WTC11 (cell line): ENCODE measurements at regions not wholly inside any gene's neighbourhood (a gene's known extent, or its start where the extent isn't known, plus 50 kb on each side); places are given as distances from the start of the nearest gene placed in this dataset.
"Not testable (repeated sequence)": the region's sequence is repeated elsewhere in the genome, so short reads cannot be mapped to it uniquely, and the experiment has no call there.

Experiments used
- ATAC-seq: fragments of 200-7000 bp; cut with Tn5 transposase; 2 replicates; pipeline ENCODE4 v1.10.0; 2021; ENCODE audit warnings: mild to moderate bottlenecking, moderate library complexity
- CTCF ChIA-PET: fragments of 300-600 bp; sonication (Branson Sonifier 250); formaldehyde crosslinking; loops from one replicate; lab custom pipeline; 2021; ENCODE audit warnings: antibody characterized with exemption; lab: Charles Lee
- POLR2A ChIA-PET: fragments of 350-600 bp; sonication (Branson Sonifier 250); formaldehyde crosslinking; loops from one replicate; lab custom pipeline; 2021; ENCODE audit warnings: antibody characterized with exemption; lab: Charles Lee
- DNase-seq: peaks from one replicate; pipeline ENCODE4 v3.0.0; 2021; ENCODE audit warnings: low spot score
- H3K27ac Mint-ChIP-seq: 2 replicates; pipeline ENCODE4 v1.8.0; 2021; ENCODE audit warnings: mixed read lengths
- H3K27me3 Mint-ChIP-seq: 2 replicates; pipeline ENCODE4 v1.8.0; 2021; ENCODE audit warnings: low read depth, mild to moderate bottlenecking, moderate library complexity, mixed read lengths
- H3K36me3 Mint-ChIP-seq: 2 replicates; pipeline ENCODE4 v1.8.0; 2021; ENCODE audit warnings: mixed read lengths
- H3K4me1 Mint-ChIP-seq: 2 replicates; pipeline ENCODE4 v1.8.0; 2022; ENCODE audit warnings: mixed read lengths
- H3K4me3 Mint-ChIP-seq: 2 replicates; pipeline ENCODE4 v1.8.0; 2021; ENCODE audit warnings: mild to moderate bottlenecking, moderate library complexity, mixed read lengths
- H3K9me3 Mint-ChIP-seq: 2 replicates; pipeline ENCODE4 v1.8.0; 2021; ENCODE audit warnings: mixed read lengths
- ATF1 ChIP-seq: sonication (generic); formaldehyde crosslinking; IDR thresholded peaks from 2 replicates; pipeline ENCODE4 v1.8.1; 2023; ENCODE audit warnings: mild to moderate bottlenecking, moderate library complexity, missing genetic modification reagents
- ATF3 ChIP-seq: sonication (generic); formaldehyde crosslinking; conservative IDR thresholded peaks from 2 replicates; pipeline ENCODE4 v1.8.1; 2022; ENCODE audit warnings: mild to moderate bottlenecking, missing genetic modification reagents
- E2F4 ChIP-seq: sonication (generic); formaldehyde crosslinking; IDR thresholded peaks from 2 replicates; pipeline ENCODE4 v1.8.1; 2022; ENCODE audit warnings: low read depth, mild to moderate bottlenecking, moderate library complexity, missing genetic modification reagents, borderline replicate concordance
- FOXK1 ChIP-seq: sonication (generic); formaldehyde crosslinking; IDR thresholded peaks from 2 replicates; pipeline ENCODE4 v1.8.0; 2022; ENCODE audit warnings: mild to moderate bottlenecking, moderate library complexity, missing genetic modification reagents
- GTF2I ChIP-seq: fragments of 250-450 bp; sonication (Bioruptor Pico); conservative IDR thresholded peaks from 2 replicates; pipeline ENCODE4 v1.4.0; 2021; ENCODE audit warnings: mild to moderate bottlenecking
- IRF1 ChIP-seq: sonication (generic); formaldehyde crosslinking; IDR thresholded peaks from 2 replicates; pipeline ENCODE4 v1.8.0; 2023; ENCODE audit warnings: missing genetic modification reagents
- JAZF1 ChIP-seq: fragments of 250-450 bp; sonication (Bioruptor Pico); IDR thresholded peaks from 2 replicates; pipeline ENCODE4 v1.9.0; 2021; ENCODE audit warnings: moderate library complexity, mild to moderate bottlenecking, inconsistent platforms
- MAX ChIP-seq: sonication (generic); formaldehyde crosslinking; IDR thresholded peaks from 2 replicates; pipeline ENCODE4 v1.8.0; 2022; ENCODE audit warnings: mild to moderate bottlenecking, missing genetic modification reagents
- NFE2L1 ChIP-seq: sonication (generic); formaldehyde crosslinking; IDR thresholded peaks from 2 replicates; pipeline ENCODE4 v1.8.1; 2023; ENCODE audit warnings: missing genetic modification reagents
- NFYB ChIP-seq: sonication (generic); formaldehyde crosslinking; conservative IDR thresholded peaks from 2 replicates; pipeline ENCODE4 v1.8.0; 2022; ENCODE audit warnings: low read depth, missing genetic modification reagents
- TCF7 ChIP-seq: sonication (generic); formaldehyde crosslinking; IDR thresholded peaks from 2 replicates; pipeline ENCODE4 v1.8.0; 2022; ENCODE audit warnings: mild to moderate bottlenecking, low read depth, missing genetic modification reagents, moderate library complexity
- ZNF121 ChIP-seq: sonication (generic); formaldehyde crosslinking; IDR thresholded peaks from 2 replicates; pipeline ENCODE4 v1.8.0; 2023; ENCODE audit warnings: missing genetic modification reagents
- ZNF138 ChIP-seq: sonication (generic); formaldehyde crosslinking; conservative IDR thresholded peaks from 2 replicates; pipeline ENCODE4 v1.8.1; 2022; ENCODE audit warnings: mild to moderate bottlenecking, moderate library complexity, missing genetic modification reagents
- ZNF425 ChIP-seq: fragments of 250-450 bp; sonication (Bioruptor Pico); conservative IDR thresholded peaks from 2 replicates; pipeline ENCODE4 v1.9.0; 2021; ENCODE audit warnings: mild to moderate bottlenecking
- ZNF532 ChIP-seq: fragments of 250-450 bp; sonication (Bioruptor Pico); IDR thresholded peaks from 2 replicates; pipeline ENCODE4 v1.9.0; 2021; ENCODE audit warnings: mild to moderate bottlenecking, borderline replicate concordance
- ZSCAN18 ChIP-seq: fragments of 250-450 bp; sonication (Bioruptor Pico); IDR thresholded peaks from 2 replicates; pipeline ENCODE4 v2.1.2; 2022; ENCODE audit warnings: mild to moderate bottlenecking, moderate library complexity

- H3K36me3 Mint-ChIP-seq: no peaks in the 10 kb centered on the region
- H3K4me3 Mint-ChIP-seq: no peak overlapping the region
- ATAC-seq (no peak), DNase-seq (no peak)
- TF ChIP-seq TCF7 (CRISPR knock-in tag) (no peak), ATF3 (CRISPR knock-in tag) (no peak), NFE2L1 (CRISPR knock-in tag) (no peak), IRF1 (no peak), FOXK1 (no peak), ZNF425 (CRISPR knock-in tag) (no peak), MAX (CRISPR knock-in tag) (no peak), ZNF138 (no peak), E2F4 (CRISPR knock-in tag) (no peak), ZNF121 (no peak), ZNF532 (CRISPR knock-in tag) (no peak), JAZF1 (CRISPR knock-in tag) (no peak), ZSCAN18 (CRISPR knock-in tag) (no peak), GTF2I (no peak), NFYB (CRISPR knock-in tag) (no peak), ATF1 (CRISPR knock-in tag) (no peak)
- peaks cover 4% of the 10 kb centered on the region for H3K4me1 Mint-ChIP-seq
- H3K27me3 Mint-ChIP-seq: no peaks in the 10 kb centered on the region
- H3K27ac Mint-ChIP-seq: no peak overlapping the region
- peaks cover 5% of the 10 kb centered on the region for H3K9me3 Mint-ChIP-seq
- CTCF ChIA-PET: no interaction called here
- POLR2A ChIA-PET: interaction anchor here (0.7 kb wide), 1 partner anchor 344 kb away, joined by 3 read pairs; no protein-coding TSS in a partner anchor
These were observed 637.1 kb downstream of the GATA3 start for GRCh38 chr10:8691498-8692017.

GRCh38 chr10:8693635-8694034 lies 639.1 kb downstream of the GATA3 start:
- H3K4me3 Mint-ChIP-seq, H3K27me3 Mint-ChIP-seq, POLR2A ChIA-PET, CTCF ChIA-PET, H3K36me3 Mint-ChIP-seq, ATAC-seq, H3K9me3 Mint-ChIP-seq, H3K27ac Mint-ChIP-seq, DNase-seq, H3K4me1 Mint-ChIP-seq: not testable (repeated sequence)
